Natural killer cell (primary cell): ENCODE measurements at regions not wholly inside any gene's neighbourhood (a gene's known extent, or its start where the extent isn't known, plus 50 kb on each side); places are given as distances from the start of the nearest gene placed in this dataset.

Experiments
- ATAC-seq, 3 donors: fragments of 150-1000 bp in 2 of 3; fragments of 200-7000 bp in 1 of 3; cut with Tn5 transposase; 1 replicate in 1 of 3; 2 replicates in 2 of 3; pipeline ENCODE4 v1.10.0; 2021; ENCODE audit warnings: mild to moderate bottlenecking in 2 of 3, moderate library complexity in 2 of 3
- DNase-seq, 2 donors: peaks; one replicate each; pipeline versions ENCODE4 v3.0.0 to v3.0.0-alpha.2; 2013 to 2021; ENCODE audit warnings: mixed read lengths in 1 of 2
- H3K27ac ChIP-seq: one replicate; pipeline ENCODE4 v1.5.1; 2013; ENCODE audit warnings: mild to moderate bottlenecking, low read length
- H3K27me3 ChIP-seq: one replicate; pipeline ENCODE4 v1.6.1; 2013; ENCODE audit warnings: low read length; ENCODE audit not compliant: control insufficient read depth, insufficient read depth
- H3K36me3 ChIP-seq: one replicate; pipeline ENCODE4 v1.6.1; 2013; ENCODE audit warnings: low read length; ENCODE audit not compliant: control insufficient read depth, insufficient read depth
- H3K4me1 ChIP-seq: one replicate; pipeline ENCODE4 v1.6.1; 2013; ENCODE audit warnings: low read length; ENCODE audit not compliant: control insufficient read depth, insufficient read depth
- H3K4me3 ChIP-seq: one replicate; pipeline ENCODE4 v1.5.1; 2013; ENCODE audit warnings: low read length
- H3K9me3 ChIP-seq: one replicate; pipeline ENCODE4 v1.6.1; 2013; ENCODE audit warnings: low read length; ENCODE audit not compliant: control insufficient read depth, insufficient read depth
- H3K27ac Mint-ChIP-seq, 2 donors: one replicate each; pipeline ENCODE4 v1.8.0; 2022; ENCODE audit warnings: mild to moderate bottlenecking in 2 of 2, mixed read lengths in 2 of 2, moderate library complexity in 1 of 2
- H3K27me3 Mint-ChIP-seq, 2 donors: one replicate each; pipeline ENCODE4 v1.8.0; 2022; ENCODE audit warnings: low read depth in 2 of 2, mixed read lengths in 2 of 2
- H3K36me3 Mint-ChIP-seq: one replicate; pipeline ENCODE4 v1.8.0; 2022; ENCODE audit warnings: mixed read lengths
- H3K4me1 Mint-ChIP-seq, 2 donors: one replicate each; pipeline ENCODE4 v1.8.0; 2022; ENCODE audit warnings: mixed read lengths in 2 of 2
- H3K4me3 Mint-ChIP-seq: one replicate; pipeline ENCODE4 v1.8.0; 2022; ENCODE audit warnings: mild to moderate bottlenecking, moderate library complexity, mixed read lengths
- H3K9me3 Mint-ChIP-seq, 2 donors: one replicate each; pipeline ENCODE4 v1.8.0; 2022; ENCODE audit warnings: mixed read lengths in 2 of 2
- CTCF ChIP-seq: fragments of 200-600 bp; IDR thresholded peaks from one replicate; pipeline ENCODE4 v1.8.0; 2022; ENCODE audit warnings: antibody characterized with exemption
- WGBS: methylation state at CpG from one replicate; pipeline ENCODE4 v1.1.7; 2013; ENCODE audit warnings: missing lambda C conversion rate; ENCODE audit not compliant: insufficient coverage; 5-methylcytosine and 5-hydroxymethylcytosine counted together
- intact Hi-C: fragments of 100-400 bp; cut with micrococcal nuclease; formaldehyde crosslinking; loops from one replicate; pipeline ENCODE4 v1.14.2; 2022

- Mint-ChIP-seq H3K4me1 (peaks cover 38 to 44% of the 10 kb centered on the region in 2 donors), H3K27ac (no peak overlapping the region), H3K9me3 (no peaks in the 10 kb centered on the region), H3K4me3 (no peak overlapping the region), H3K27me3 (no peaks in the 10 kb centered on the region), H3K36me3 (no peaks in the 10 kb centered on the region)
- Histone ChIP-seq H3K9me3 (no peaks in the 10 kb centered on the region), H3K4me1 (no peaks in the 10 kb centered on the region), H3K27me3 (no peaks in the 10 kb centered on the region), H3K36me3 (no peaks in the 10 kb centered on the region), H3K27ac (no peak overlapping the region), H3K4me3 (no peak overlapping the region)
- DNase-seq (no peak), ATAC-seq (peak in 2 of 3 donors; percentile 53 to 74)
- 67% methylated on average over 1 of the region's 1 CpG for WGBS
- intact Hi-C loops: no loop called here
- TF ChIP-seq CTCF: no peak
Measured at GRCh38 chr10:45518741-45519140, 144.7 kb downstream of the ALOX5 start.

- peaks cover 38 to 44% of the 10 kb centered on the region in 2 donors for H3K4me1 Mint-ChIP-seq
- TF ChIP-seq CTCF: no peak
- intact Hi-C loops: no loop called here
- Histone ChIP-seq H3K36me3 (no peaks in the 10 kb centered on the region), H3K4me3 (no peak overlapping the region), H3K9me3 (no peaks in the 10 kb centered on the region), H3K27ac (no peak overlapping the region), H3K4me1 (no peaks in the 10 kb centered on the region), H3K27me3 (no peaks in the 10 kb centered on the region)
- ATAC-seq (no peak), DNase-seq (no peak)
- no peaks in the 10 kb centered on the region for H3K27me3 Mint-ChIP-seq
- WGBS: 96% methylated on average over 3 of the region's 6 CpGs
- no peak overlapping the region for H3K4me3 Mint-ChIP-seq
- H3K36me3 Mint-ChIP-seq: no peaks in the 10 kb centered on the region
- H3K9me3 Mint-ChIP-seq: no peaks in the 10 kb centered on the region
- peak overlapping the region in 1 of 2 donors; percentile 16 for H3K27ac Mint-ChIP-seq
Measured at GRCh38 chr10:45515630-45516029, 141.6 kb downstream of the ALOX5 start.

GRCh38 chr10:45514291-45515270 lies 140.6 kb downstream of the ALOX5 start:
- no peaks in the 10 kb centered on the region for H3K9me3 Mint-ChIP-seq
- no peaks in the 10 kb centered on the region for H3K9me3 ChIP-seq
- no peaks in the 10 kb centered on the region for H3K36me3 ChIP-seq
- no peaks in the 10 kb centered on the region for H3K4me1 ChIP-seq
- intact Hi-C loops: no loop called here
- H3K27ac ChIP-seq: no peak overlapping the region
- H3K27me3 Mint-ChIP-seq: no peaks in the 10 kb centered on the region
- H3K4me3 ChIP-seq: no peak overlapping the region
- WGBS: 86% methylated on average over 12 of the region's 12 CpGs
- no peak for DNase-seq
- ATAC-seq: no peak
- H3K27me3 ChIP-seq: no peaks in the 10 kb centered on the region
- peaks cover 39 to 49% of the 10 kb centered on the region in 2 donors for H3K4me1 Mint-ChIP-seq
- TF ChIP-seq CTCF: no peak
- no peak overlapping the region for H3K27ac Mint-ChIP-seq
- no peaks in the 10 kb centered on the region for H3K36me3 Mint-ChIP-seq
- no peak overlapping the region for H3K4me3 Mint-ChIP-seq
